ENCODE measurements at regions not wholly inside any gene's neighbourhood (a gene's known extent, or its start where the extent isn't known, plus 50 kb on each side); places are given as distances from the start of the nearest gene placed in this dataset.

DNA sequence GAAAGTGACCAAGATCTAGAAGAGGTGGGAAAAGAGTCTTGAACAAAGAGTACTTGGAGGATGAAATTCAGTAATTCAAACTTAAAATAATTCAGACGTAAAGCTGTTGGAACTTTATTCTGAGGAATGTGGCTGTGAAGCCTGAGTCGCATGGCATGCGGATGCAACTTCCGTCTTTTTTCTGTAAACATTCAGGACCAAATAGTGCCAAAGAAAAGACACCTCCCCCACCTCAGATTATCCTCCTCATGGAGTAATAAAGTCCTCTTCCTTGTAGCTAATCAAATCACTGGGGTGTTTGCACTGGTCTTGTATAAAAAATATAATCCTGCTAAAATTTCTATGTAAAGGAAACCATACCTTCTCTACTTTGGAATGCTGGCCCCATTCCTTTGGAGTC is 790.4 kb downstream of the TSN start:
- Histone ChIP-seq H3K4me3 (ENCODE audit: low read depth, low read length) (no peak overlapping the region), H3K36me3 (ENCODE audit: control insufficient read depth in 2 of 2, insufficient read depth in 1 of 2, low read length in 2 of 2) (no peaks in the 10 kb centered on the region), H3K9me3 (ENCODE audit: control insufficient read depth, insufficient read depth, low read depth, low read length) (no peaks in the 10 kb centered on the region), H3K4me1 (ENCODE audit: control insufficient read depth, insufficient read depth, low read length) (no peaks in the 10 kb centered on the region), H3K27ac (ENCODE audit: extremely low read depth, low read depth, low read length) (no peak overlapping the region)
- CTCF ChIA-PET: interaction anchor here (0.6 to 0.7 kb wide), 2 partner anchors 26 to 73 kb away, joined by 3 read pairs; no protein-coding TSS in a partner anchor
- TF ChIP-seq, protein P1, sequence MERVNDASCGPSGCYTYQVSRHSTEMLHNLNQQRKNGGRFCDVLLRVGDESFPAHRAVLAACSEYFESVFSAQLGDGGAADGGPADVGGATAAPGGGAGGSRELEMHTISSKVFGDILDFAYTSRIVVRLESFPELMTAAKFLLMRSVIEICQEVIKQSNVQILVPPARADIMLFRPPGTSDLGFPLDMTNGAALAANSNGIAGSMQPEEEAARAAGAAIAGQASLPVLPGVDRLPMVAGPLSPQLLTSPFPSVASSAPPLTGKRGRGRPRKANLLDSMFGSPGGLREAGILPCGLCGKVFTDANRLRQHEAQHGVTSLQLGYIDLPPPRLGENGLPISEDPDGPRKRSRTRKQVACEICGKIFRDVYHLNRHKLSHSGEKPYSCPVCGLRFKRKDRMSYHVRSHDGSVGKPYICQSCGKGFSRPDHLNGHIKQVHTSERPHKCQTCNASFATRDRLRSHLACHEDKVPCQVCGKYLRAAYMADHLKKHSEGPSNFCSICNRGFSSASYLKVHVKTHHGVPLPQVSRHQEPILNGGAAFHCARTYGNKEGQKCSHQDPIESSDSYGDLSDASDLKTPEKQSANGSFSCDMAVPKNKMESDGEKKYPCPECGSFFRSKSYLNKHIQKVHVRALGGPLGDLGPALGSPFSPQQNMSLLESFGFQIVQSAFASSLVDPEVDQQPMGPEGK (tag by site-specific recombination; IDR thresholded peaks at IDR 0.05): no peak
- TF ChIP-seq KLF1 (tag by site-specific recombination; IDR thresholded peaks at IDR 0.05): no peak
- TF ChIP-seq, protein P2, sequence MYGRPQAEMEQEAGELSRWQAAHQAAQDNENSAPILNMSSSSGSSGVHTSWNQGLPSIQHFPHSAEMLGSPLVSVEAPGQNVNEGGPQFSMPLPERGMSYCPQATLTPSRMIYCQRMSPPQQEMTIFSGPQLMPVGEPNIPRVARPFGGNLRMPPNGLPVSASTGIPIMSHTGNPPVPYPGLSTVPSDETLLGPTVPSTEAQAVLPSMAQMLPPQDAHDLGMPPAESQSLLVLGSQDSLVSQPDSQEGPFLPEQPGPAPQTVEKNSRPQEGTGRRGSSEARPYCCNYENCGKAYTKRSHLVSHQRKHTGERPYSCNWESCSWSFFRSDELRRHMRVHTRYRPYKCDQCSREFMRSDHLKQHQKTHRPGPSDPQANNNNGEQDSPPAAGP (tag by site-specific recombination; IDR thresholded peaks at IDR 0.05): no peak
- TF ChIP-seq, protein P3, sequence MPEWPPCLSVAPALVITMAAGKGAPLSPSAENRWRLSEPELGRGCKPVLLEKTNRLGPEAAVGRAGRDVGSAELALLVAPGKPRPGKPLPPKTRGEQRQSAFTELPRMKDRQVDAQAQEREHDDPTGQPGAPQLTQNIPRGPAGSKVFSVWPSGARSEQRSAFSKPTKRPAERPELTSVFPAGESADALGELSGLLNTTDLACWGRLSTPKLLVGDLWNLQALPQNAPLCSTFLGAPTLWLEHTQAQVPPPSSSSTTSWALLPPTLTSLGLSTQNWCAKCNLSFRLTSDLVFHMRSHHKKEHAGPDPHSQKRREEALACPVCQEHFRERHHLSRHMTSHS (tag by site-specific recombination; IDR thresholded peaks at IDR 0.05): no peak
- no peak for TF ChIP-seq ZNF473 (tag by site-specific recombination; IDR thresholded peaks at IDR 0.05)
- TF ChIP-seq, protein P4, sequence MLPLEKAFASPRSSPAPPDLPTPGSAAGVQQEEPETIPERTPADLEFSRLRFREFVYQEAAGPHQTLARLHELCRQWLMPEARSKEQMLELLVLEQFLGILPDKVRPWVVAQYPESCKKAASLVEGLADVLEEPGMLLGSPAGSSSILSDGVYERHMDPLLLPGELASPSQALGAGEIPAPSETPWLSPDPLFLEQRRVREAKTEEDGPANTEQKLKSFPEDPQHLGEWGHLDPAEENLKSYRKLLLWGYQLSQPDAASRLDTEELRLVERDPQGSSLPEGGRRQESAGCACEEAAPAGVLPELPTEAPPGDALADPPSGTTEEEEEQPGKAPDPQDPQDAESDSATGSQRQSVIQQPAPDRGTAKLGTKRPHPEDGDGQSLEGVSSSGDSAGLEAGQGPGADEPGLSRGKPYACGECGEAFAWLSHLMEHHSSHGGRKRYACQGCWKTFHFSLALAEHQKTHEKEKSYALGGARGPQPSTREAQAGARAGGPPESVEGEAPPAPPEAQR (tag by site-specific recombination; IDR thresholded peaks at IDR 0.05): no peak
- no peak for TF ChIP-seq GLI4 (tag by site-specific recombination; IDR thresholded peaks at IDR 0.05)
- no peak for TF ChIP-seq HOXC10 (CRISPR knock-in tag; IDR thresholded peaks at IDR 0.05)
- TF ChIP-seq, protein P5, sequence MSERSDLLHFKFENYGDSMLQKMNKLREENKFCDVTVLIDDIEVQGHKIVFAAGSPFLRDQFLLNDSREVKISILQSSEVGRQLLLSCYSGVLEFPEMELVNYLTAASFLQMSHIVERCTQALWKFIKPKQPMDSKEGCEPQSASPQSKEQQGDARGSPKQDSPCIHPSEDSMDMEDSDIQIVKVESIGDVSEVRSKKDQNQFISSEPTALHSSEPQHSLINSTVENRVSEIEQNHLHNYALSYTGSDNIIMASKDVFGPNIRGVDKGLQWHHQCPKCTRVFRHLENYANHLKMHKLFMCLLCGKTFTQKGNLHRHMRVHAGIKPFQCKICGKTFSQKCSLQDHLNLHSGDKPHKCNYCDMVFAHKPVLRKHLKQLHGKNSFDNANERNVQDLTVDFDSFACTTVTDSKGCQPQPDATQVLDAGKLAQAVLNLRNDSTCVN (tag by site-specific recombination; optimal IDR thresholded peaks at IDR 0.05): no peak
- TF ChIP-seq, protein P6, sequence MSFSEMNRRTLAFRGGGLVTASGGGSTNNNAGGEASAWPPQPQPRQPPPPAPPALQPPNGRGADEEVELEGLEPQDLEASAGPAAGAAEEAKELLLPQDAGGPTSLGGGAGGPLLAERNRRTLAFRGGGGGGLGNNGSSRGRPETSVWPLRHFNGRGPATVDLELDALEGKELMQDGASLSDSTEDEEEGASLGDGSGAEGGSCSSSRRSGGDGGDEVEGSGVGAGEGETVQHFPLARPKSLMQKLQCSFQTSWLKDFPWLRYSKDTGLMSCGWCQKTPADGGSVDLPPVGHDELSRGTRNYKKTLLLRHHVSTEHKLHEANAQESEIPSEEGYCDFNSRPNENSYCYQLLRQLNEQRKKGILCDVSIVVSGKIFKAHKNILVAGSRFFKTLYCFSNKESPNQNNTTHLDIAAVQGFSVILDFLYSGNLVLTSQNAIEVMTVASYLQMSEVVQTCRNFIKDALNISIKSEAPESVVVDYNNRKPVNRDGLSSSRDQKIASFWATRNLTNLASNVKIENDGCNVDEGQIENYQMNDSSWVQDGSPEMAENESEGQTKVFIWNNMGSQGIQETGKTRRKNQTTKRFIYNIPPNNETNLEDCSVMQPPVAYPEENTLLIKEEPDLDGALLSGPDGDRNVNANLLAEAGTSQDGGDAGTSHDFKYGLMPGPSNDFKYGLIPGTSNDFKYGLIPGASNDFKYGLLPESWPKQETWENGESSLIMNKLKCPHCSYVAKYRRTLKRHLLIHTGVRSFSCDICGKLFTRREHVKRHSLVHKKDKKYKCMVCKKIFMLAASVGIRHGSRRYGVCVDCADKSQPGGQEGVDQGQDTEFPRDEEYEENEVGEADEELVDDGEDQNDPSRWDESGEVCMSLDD (tag by site-specific recombination; IDR thresholded peaks at IDR 0.05): no peak
- TF ChIP-seq, protein P7, sequence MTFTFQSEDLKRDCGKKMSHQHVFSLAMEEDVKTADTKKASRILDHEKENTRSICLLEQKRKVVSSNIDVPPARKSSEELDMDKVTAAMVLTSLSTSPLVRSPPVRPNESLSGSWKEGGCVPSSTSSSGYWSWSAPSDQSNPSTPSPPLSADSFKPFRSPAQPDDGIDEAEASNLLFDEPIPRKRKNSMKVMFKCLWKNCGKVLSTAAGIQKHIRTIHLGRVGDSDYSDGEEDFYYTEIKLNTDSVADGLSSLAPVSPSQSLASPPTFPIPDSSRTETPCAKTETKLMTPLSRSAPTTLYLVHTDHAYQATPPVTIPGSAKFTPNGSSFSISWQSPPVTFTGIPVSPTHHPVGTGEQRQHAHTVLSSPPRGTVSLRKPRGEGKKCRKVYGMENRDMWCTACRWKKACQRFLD (tag by site-specific recombination; IDR thresholded peaks at IDR 0.05): no peak
- no peak for TF ChIP-seq YY1 (tag by site-specific recombination; IDR thresholded peaks at IDR 0.05)
- no peak for TF ChIP-seq ZNF658 (tag by site-specific recombination; IDR thresholded peaks at IDR 0.05)
- no peak for TF ChIP-seq BCL11A (tag by site-specific recombination; IDR thresholded peaks at IDR 0.05; ENCODE audit: low read depth)
- TF ChIP-seq SALL2 (tag by site-specific recombination; IDR thresholded peaks at IDR 0.05; ENCODE audit: borderline replicate concordance): no peak
- POLR2A ChIA-PET: no interaction called here
